ENCODE measurements at regions not wholly inside any gene's neighbourhood (a gene's known extent, or its start where the extent isn't known, plus 50 kb on each side); places are given as distances from the start of the nearest gene placed in this dataset.

DNA sequence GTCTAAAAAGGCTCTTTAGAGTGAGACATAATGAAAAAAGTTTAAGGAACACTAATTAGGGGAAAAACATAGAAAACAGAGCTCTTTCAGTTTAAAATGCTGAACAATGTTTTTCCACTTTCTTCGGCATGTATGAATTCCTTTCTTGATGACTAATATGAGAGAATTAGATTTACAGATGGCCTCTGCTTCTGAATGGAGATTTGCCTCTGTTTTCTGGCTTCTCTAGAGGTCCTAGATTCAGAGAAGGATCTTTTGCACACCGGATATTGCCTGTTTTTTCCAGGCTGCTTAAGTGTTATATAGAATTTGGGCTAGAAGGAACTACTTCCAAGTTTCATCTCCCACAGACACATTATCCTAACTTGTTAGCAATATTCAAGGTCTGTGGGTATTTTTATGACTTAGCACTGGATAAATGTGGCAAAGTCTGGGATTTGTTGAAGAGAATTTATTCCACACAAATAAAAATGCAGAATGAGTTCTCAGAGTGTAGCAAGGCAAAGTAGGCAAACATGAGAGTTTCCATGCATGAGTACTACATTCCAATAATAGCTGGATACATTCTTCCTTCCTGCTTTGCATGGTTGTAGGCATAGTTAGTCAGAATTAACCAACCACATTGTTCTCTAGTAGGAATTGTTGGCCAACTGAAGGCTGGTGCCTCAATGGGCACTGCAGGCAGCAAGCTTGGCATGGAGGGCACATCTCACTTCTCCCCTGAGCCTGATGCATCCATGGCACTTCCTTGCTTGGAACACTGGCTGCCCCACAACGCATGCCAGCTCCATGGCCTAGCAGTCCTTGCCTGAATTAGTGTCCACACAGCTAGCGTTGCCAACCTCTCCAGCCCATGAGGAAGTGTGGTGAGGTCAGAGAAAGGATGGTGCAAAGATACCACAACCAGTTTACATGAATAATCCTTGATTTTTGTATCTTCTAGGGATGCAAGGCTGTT is 224.2 kb downstream of the CLIC5 start:
- H3K9me3 ChIP-seq: no peaks in the 10 kb centered on the region
- no peaks in the 10 kb centered on the region for H3K36me3 ChIP-seq
- no peaks in the 10 kb centered on the region for H3K27me3 ChIP-seq (replicated peaks; ENCODE audit: insufficient read depth)
- H3K4me1 ChIP-seq (replicated peaks): no peaks in the 10 kb centered on the region
- DNase-seq (ENCODE audit: low spot score): no peak
- H3K27ac ChIP-seq: no peak overlapping the region
- H3K4me3 ChIP-seq: no peak overlapping the region
- intact Hi-C loops (cut with DNase I): no loop called here
- TF ChIP-seq POLR2AphosphoS5 (IDR thresholded peaks at IDR 0.05) (no peak), POLR2A (IDR thresholded peaks at IDR 0.05) (no peak)
- TF ChIP-seq, protein P1, sequence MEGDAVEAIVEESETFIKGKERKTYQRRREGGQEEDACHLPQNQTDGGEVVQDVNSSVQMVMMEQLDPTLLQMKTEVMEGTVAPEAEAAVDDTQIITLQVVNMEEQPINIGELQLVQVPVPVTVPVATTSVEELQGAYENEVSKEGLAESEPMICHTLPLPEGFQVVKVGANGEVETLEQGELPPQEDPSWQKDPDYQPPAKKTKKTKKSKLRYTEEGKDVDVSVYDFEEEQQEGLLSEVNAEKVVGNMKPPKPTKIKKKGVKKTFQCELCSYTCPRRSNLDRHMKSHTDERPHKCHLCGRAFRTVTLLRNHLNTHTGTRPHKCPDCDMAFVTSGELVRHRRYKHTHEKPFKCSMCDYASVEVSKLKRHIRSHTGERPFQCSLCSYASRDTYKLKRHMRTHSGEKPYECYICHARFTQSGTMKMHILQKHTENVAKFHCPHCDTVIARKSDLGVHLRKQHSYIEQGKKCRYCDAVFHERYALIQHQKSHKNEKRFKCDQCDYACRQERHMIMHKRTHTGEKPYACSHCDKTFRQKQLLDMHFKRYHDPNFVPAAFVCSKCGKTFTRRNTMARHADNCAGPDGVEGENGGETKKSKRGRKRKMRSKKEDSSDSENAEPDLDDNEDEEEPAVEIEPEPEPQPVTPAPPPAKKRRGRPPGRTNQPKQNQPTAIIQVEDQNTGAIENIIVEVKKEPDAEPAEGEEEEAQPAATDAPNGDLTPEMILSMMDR (IDR thresholded peaks at IDR 0.05): no peak
- WGBS: 92% methylated on average over 4 of the region's 4 CpGs

DNA sequence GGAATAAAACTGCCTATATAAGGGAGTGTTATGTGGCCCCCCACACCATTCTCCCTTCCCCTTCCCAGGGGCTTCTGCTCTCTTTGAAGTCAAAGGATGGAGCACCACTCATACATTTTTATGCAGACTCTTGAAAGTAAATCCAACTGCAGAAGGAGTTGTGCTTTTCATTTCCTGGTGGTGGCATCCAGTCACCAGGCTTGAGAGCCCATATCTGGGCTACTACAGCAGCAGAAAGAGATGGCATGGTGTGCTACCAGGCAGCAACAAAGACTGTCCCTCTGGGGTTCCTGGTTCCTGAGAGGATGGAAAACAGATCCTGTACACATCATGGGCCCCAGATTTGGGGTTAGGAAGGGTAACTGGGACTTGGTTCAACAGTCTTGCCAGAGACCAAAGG is 226.4 kb downstream of the CLIC5 start:
- H3K27ac ChIP-seq: no peak overlapping the region

DNA sequence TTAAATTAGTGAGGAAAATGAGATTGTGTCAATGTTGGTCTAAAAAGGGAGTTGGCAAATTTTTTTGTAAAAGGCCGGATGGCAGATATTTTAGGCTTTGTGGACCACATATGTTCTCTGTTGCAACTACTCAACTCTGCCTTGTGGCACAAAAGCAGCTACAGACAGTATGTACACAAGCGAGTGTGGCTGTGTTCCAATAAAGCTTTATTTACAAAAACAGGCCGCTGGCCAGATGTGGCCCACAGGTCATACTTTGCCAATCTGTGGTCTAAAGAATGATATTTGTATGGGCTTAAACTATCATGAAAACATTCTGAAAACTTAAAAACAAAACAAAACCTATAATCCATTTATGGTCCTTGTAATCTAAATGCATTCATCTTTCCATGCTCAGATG is 228.3 kb downstream of the CLIC5 start:
- Histone ChIP-seq H3K4me3 (no peak overlapping the region), H3K9me3 (no peaks in the 10 kb centered on the region), H3K4me1 (replicated peaks) (no peaks in the 10 kb centered on the region), H3K27me3 (replicated peaks; ENCODE audit: insufficient read depth) (no peaks in the 10 kb centered on the region), H3K27ac (no peak overlapping the region), H3K36me3 (no peaks in the 10 kb centered on the region)
- TF ChIP-seq POLR2A (IDR thresholded peaks at IDR 0.05) (no peak), POLR2AphosphoS5 (IDR thresholded peaks at IDR 0.05) (no peak)
- TF ChIP-seq, protein P1 (IDR thresholded peaks at IDR 0.05): no peak
- intact Hi-C loops (cut with DNase I): no loop called here
- 88% methylated on average over 3 of the region's 3 CpGs for WGBS
- no peak for DNase-seq (ENCODE audit: low spot score)

More for the DNA sequence above, 226.4 kb downstream of the CLIC5 start:
- no peak for DNase-seq (ENCODE audit: low spot score)
- intact Hi-C loops (cut with DNase I): no loop called here
- Histone ChIP-seq H3K9me3 (no peaks in the 10 kb centered on the region), H3K4me3 (no peak overlapping the region), H3K4me1 (replicated peaks) (no peaks in the 10 kb centered on the region), H3K36me3 (no peaks in the 10 kb centered on the region), H3K27me3 (replicated peaks; ENCODE audit: insufficient read depth) (no peaks in the 10 kb centered on the region)
- no peak for TF ChIP-seq POLR2A (IDR thresholded peaks at IDR 0.05)
- TF ChIP-seq, protein P1 (IDR thresholded peaks at IDR 0.05): no peak
- TF ChIP-seq POLR2AphosphoS5 (IDR thresholded peaks at IDR 0.05): no peak

DNA sequence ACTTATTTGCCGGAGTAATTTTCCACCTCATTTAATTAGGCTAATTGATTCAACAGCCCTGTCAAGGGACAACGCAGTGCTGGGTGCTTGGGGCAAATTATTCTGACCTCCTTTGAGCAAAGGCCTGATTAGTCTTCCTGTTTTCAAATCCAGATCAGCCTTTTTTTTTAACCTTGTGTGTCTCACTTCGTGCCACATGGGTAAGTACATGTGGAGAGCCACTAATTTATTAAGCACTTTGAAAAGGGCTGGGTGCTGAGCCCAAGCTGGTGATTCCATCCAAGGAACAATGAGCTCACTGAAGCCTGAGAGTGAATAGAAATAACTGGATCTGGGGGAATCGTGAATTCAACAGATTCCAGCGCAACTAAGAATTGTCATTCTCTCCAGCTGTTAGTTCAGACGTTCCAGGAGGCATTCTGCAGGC is 229.3 kb downstream of the CLIC5 start:
- no peak for DNase-seq (ENCODE audit: low spot score)
- WGBS: 73% methylated on average over 6 of the region's 6 CpGs
- Histone ChIP-seq H3K4me3 (no peak overlapping the region), H3K27me3 (replicated peaks; ENCODE audit: insufficient read depth) (no peaks in the 10 kb centered on the region), H3K4me1 (replicated peaks) (no peaks in the 10 kb centered on the region), H3K9me3 (no peaks in the 10 kb centered on the region), H3K27ac (no peak overlapping the region), H3K36me3 (no peaks in the 10 kb centered on the region)
- intact Hi-C loops (cut with DNase I): no loop called here
- TF ChIP-seq POLR2AphosphoS5 (IDR thresholded peaks at IDR 0.05) (no peak), POLR2A (IDR thresholded peaks at IDR 0.05) (no peak)

DNA sequence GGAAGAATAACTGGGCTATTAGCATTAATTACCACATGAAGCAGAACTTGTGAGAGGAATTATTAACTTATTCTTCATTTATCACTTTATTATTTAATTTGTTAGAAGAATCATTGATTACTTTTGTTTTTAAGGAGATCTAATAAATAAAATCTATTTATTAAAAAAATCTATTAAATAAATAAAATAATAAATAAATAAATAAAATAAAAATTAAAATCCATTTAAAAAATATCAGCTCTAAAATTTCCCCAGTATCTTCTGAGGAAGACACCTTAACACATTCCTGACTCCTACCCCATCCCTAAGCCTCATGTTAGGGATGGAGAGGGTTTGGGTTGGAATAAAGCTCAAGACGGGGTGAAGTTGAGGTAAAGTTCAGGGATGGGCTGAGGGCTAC is 231.4 kb downstream of the CLIC5 start:
- Histone ChIP-seq H3K36me3 (no peaks in the 10 kb centered on the region), H3K27me3 (replicated peaks; ENCODE audit: insufficient read depth) (no peaks in the 10 kb centered on the region), H3K4me1 (replicated peaks) (no peaks in the 10 kb centered on the region), H3K9me3 (no peaks in the 10 kb centered on the region), H3K4me3 (no peak overlapping the region), H3K27ac (no peak overlapping the region)
- intact Hi-C loops (cut with DNase I): no loop called here
- DNase-seq (ENCODE audit: low spot score): no peak
- TF ChIP-seq POLR2A (IDR thresholded peaks at IDR 0.05) (no peak), POLR2AphosphoS5 (IDR thresholded peaks at IDR 0.05) (no peak)
- TF ChIP-seq, protein P1 (IDR thresholded peaks at IDR 0.05): no peak
- WGBS: 94% methylated on average over 1 of the region's 1 CpG

All from prostate gland (tissue), 2 donors.